Esophagus muscularis mucosa (tissue), 4 donors: ENCODE measurements at regions not wholly inside any gene's neighbourhood (a gene's known extent, or its start where the extent isn't known, plus 50 kb on each side); places are given as distances from the start of the nearest gene placed in this dataset.

Source experiments
- EP300 ChIP-seq: sonication (generic); formaldehyde crosslinking; IDR thresholded peaks from one replicate; pipeline ENCODE4 v1.6.1; 2017; ENCODE audit warnings: antibody characterized with exemption
- POLR2A ChIP-seq: fragments of 450-650 bp; IDR thresholded peaks from one replicate; pipeline ENCODE4 v1.6.1; 2017; ENCODE audit warnings: antibody characterized with exemption, moderate library complexity, mild to moderate bottlenecking, low read depth
- POLR2AphosphoS5 ChIP-seq, 2 donors: sonication (generic); formaldehyde crosslinking; IDR thresholded peaks; one replicate each; pipeline ENCODE4 v1.6.1; 2017; ENCODE audit warnings: antibody characterized with exemption in 2 of 2
- TF ChIP-seq, protein P1 (sequence below), 3 experiments: fragments of 200-600 bp in 2 of 3; fragments of 450-650 bp in 1 of 3; sonication (generic) in 2 of 3; IDR thresholded peaks; one replicate each; pipeline ENCODE4 v1.5.1; 2017 to 2019; ENCODE audit warnings: antibody characterized with exemption in 3 of 3, mild to moderate bottlenecking in 2 of 3, moderate library complexity in 1 of 3

DNA sequence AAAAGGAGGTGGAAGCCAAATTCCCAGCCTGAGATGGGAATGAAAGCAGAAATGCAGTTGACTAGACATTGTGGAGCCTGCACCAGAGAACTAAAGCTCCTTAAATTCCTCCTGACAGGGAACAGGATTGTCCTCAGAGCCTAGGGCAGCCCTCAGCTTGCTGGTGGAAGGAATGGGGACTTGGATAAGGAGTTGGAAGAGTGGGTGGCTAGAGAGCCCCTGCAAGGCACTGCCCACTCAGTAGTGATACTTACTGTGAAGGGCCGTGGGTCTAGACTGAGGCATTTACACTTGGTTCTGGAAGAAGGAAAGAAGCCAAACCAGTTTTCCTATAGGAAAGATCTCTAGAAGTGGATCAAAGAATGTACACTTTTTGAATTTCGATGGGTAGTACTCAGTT, 117.6 kb downstream of the PLCE1 start:
- TF ChIP-seq, protein P1, sequence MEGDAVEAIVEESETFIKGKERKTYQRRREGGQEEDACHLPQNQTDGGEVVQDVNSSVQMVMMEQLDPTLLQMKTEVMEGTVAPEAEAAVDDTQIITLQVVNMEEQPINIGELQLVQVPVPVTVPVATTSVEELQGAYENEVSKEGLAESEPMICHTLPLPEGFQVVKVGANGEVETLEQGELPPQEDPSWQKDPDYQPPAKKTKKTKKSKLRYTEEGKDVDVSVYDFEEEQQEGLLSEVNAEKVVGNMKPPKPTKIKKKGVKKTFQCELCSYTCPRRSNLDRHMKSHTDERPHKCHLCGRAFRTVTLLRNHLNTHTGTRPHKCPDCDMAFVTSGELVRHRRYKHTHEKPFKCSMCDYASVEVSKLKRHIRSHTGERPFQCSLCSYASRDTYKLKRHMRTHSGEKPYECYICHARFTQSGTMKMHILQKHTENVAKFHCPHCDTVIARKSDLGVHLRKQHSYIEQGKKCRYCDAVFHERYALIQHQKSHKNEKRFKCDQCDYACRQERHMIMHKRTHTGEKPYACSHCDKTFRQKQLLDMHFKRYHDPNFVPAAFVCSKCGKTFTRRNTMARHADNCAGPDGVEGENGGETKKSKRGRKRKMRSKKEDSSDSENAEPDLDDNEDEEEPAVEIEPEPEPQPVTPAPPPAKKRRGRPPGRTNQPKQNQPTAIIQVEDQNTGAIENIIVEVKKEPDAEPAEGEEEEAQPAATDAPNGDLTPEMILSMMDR (IDR thresholded peaks at IDR 0.05), result no peak
- TF ChIP-seq POLR2A (no peak), EP300 (no peak), POLR2AphosphoS5 (IDR thresholded peaks at IDR 0.05) (no peak)
